ENCODE measurements at regions not wholly inside any gene's neighbourhood (a gene's known extent, or its start where the extent isn't known, plus 50 kb on each side); places are given as distances from the start of the nearest gene placed in this dataset.

DNA sequence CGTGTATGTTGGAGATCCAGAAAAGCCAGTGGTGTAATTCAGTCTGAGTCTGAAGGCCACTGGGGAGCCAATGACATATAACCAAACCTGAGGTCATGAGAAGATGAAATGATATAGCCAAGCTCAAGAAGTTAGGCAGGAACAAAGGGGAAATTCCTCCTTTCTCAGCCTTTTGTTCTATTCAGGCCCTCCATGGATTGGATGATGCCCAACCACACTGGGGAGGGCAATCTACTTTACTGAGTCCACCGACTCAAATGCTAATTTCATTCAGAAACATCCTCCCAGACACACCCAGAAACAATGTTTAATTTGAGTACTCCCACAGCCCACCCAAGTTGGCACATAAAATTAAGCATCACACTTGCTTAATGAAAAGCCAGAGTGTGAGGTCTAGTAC is 183.6 kb downstream of the GJA1 start (continued):
- no peak for TF ChIP-seq NR1H2 (CRISPR knock-in tag; IDR thresholded peaks at IDR 0.05; ENCODE audit: borderline replicate concordance, low read depth)
- TF ChIP-seq ZNF230 (CRISPR knock-in tag; IDR thresholded peaks at IDR 0.05): no peak
- TF ChIP-seq SOX6 (IDR thresholded peaks at IDR 0.05): no peak
- TF ChIP-seq SOX6 (CRISPR knock-in tag; IDR thresholded peaks at IDR 0.05): no peak
- no peak for TF ChIP-seq ZNF225 (CRISPR knock-in tag; IDR thresholded peaks at IDR 0.05)
- no peak for TF ChIP-seq ZNF549 (CRISPR knock-in tag; IDR thresholded peaks at IDR 0.05)

DNA sequence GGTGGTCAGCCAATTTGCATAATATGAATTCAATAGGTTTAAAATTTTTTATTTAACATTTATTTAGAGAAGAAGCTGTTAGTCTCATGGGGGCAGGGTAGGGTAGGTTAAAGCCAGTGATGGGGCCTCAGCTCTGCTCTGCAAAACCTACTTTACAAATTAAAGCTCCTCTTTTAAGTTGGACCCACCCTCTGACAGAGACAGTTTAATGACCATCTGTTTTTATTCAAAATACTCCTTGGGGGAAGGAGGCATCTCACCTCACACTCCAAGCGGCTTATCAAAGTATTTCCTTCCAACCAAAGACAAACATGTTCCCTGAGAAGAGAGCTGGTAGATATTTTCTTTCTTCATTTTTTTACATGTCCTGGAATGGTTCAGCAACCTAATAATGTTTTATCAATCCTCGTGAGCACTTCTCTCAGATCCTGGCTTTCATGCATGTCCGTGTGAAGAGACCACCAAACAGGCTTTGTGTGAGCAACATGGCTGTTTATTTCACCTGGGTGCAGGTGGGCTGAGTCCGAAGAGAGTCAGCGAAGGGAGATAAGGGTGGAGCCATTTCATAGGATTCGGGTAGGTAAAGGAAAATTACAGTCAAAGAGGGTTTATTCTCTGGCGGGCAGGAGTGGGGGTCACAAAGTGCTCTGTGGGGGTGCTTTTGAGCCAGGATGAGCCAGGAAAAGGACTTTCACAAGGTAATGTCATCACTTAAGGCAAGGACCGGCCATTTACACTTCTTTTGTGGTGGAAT is 184.7 kb downstream of the GJA1 start:
- no peak for DNase-seq (ENCODE audit: low spot score)
- no TSS peak for BruUV-seq (replicated peaks)
- H3K27me3 ChIP-seq (ENCODE audit: control insufficient read depth in 1 of 2, insufficient read depth in 2 of 2, low read length in 2 of 2): no peaks in the 10 kb centered on the region
- FAIRE-seq: no peak
- no peak overlapping the region for H3K9ac ChIP-seq (ENCODE audit: insufficient read depth, low read depth, low read length)
- H2AFZ ChIP-seq (ENCODE audit: low read length): no peak overlapping the region
- no peaks in the 10 kb centered on the region for H3K9me3 ChIP-seq (ENCODE audit: low read length)
- no peaks in the 10 kb centered on the region for H3K36me3 ChIP-seq (replicated peaks in 1 of 2; ENCODE audit: control insufficient read depth in 1 of 2, insufficient read depth in 2 of 2, low read length in 2 of 2)
- CTCF ChIA-PET (ENCODE audit: low intra/inter-chr PET ratio, low total read pairs): no interaction called here
- in situ Hi-C loops (cut with HindIII; ENCODE audit: extremely low pct_ligation_motif_present, low pct_unique_long_range_greater_than_20kb) (no loop called here), intact Hi-C loops (cut with micrococcal nuclease; ENCODE audit: unreplicated experiment) (loop anchor here (2.0 kb wide), 1 partner anchor 71 kb away; no protein-coding TSS in a partner anchor)
- H3K27ac ChIP-seq (ENCODE audit: extremely low read length, insufficient read depth, low read length): no peak overlapping the region
- POLR2A ChIA-PET: no interaction called here
- H3K79me2 ChIP-seq (ENCODE audit: insufficient read depth, low read length): no peaks in the 10 kb centered on the region
- 2% methylated on average over 7 of the region's 8 CpGs for WGBS (ENCODE audit: low lambda C conversion rate)
- H3K4me3 ChIP-seq (replicated peaks in 1 of 3; ENCODE audit: insufficient read depth in 1 of 3, low read depth in 2 of 3, low read length in 3 of 3): no peak overlapping the region
- ATAC-seq: no peak
- H3K4me2 ChIP-seq (ENCODE audit: low read depth, low read length): no peak overlapping the region
- no peaks in the 10 kb centered on the region for H4K20me1 ChIP-seq (ENCODE audit: insufficient read depth, low read length)
- H3K4me1 ChIP-seq (ENCODE audit: insufficient read depth, low read length): no peaks in the 10 kb centered on the region
- TF ChIP-seq CBX2 (IDR thresholded peaks at IDR 0.05; ENCODE audit: low read depth, low read length) (no peak), CBX2 (CRISPR knock-in tag; IDR thresholded peaks at IDR 0.05; ENCODE audit: low read depth) (no peak), CEBPB (IDR thresholded peaks at IDR 0.05; ENCODE audit: borderline replicate concordance, low read depth, low read length) (no peak), MTA1 (CRISPR knock-in tag; IDR thresholded peaks at IDR 0.05; ENCODE audit: borderline replicate concordance) (no peak), TSC22D2 (CRISPR knock-in tag; IDR thresholded peaks at IDR 0.05; ENCODE audit: borderline replicate concordance) (no peak)
- TF ChIP-seq, protein P1, sequence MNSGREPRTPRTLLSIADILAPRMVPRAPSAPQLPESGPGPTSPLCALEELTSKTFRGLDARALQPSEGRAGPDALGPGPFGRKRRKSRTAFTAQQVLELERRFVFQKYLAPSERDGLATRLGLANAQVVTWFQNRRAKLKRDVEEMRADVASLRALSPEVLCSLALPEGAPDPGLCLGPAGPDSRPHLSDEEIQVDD (CRISPR knock-in tag; IDR thresholded peaks at IDR 0.05; ENCODE audit: borderline replicate concordance): no peak
- TF ChIP-seq, protein P2, sequence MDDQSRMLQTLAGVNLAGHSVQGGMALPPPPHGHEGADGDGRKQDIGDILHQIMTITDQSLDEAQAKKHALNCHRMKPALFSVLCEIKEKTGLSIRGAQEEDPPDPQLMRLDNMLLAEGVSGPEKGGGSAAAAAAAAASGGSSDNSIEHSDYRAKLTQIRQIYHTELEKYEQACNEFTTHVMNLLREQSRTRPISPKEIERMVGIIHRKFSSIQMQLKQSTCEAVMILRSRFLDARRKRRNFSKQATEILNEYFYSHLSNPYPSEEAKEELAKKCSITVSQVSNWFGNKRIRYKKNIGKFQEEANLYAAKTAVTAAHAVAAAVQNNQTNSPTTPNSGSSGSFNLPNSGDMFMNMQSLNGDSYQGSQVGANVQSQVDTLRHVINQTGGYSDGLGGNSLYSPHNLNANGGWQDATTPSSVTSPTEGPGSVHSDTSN (CRISPR knock-in tag; IDR thresholded peaks at IDR 0.05; ENCODE audit: borderline replicate concordance): no peak
- TF ChIP-seq, protein P3, sequence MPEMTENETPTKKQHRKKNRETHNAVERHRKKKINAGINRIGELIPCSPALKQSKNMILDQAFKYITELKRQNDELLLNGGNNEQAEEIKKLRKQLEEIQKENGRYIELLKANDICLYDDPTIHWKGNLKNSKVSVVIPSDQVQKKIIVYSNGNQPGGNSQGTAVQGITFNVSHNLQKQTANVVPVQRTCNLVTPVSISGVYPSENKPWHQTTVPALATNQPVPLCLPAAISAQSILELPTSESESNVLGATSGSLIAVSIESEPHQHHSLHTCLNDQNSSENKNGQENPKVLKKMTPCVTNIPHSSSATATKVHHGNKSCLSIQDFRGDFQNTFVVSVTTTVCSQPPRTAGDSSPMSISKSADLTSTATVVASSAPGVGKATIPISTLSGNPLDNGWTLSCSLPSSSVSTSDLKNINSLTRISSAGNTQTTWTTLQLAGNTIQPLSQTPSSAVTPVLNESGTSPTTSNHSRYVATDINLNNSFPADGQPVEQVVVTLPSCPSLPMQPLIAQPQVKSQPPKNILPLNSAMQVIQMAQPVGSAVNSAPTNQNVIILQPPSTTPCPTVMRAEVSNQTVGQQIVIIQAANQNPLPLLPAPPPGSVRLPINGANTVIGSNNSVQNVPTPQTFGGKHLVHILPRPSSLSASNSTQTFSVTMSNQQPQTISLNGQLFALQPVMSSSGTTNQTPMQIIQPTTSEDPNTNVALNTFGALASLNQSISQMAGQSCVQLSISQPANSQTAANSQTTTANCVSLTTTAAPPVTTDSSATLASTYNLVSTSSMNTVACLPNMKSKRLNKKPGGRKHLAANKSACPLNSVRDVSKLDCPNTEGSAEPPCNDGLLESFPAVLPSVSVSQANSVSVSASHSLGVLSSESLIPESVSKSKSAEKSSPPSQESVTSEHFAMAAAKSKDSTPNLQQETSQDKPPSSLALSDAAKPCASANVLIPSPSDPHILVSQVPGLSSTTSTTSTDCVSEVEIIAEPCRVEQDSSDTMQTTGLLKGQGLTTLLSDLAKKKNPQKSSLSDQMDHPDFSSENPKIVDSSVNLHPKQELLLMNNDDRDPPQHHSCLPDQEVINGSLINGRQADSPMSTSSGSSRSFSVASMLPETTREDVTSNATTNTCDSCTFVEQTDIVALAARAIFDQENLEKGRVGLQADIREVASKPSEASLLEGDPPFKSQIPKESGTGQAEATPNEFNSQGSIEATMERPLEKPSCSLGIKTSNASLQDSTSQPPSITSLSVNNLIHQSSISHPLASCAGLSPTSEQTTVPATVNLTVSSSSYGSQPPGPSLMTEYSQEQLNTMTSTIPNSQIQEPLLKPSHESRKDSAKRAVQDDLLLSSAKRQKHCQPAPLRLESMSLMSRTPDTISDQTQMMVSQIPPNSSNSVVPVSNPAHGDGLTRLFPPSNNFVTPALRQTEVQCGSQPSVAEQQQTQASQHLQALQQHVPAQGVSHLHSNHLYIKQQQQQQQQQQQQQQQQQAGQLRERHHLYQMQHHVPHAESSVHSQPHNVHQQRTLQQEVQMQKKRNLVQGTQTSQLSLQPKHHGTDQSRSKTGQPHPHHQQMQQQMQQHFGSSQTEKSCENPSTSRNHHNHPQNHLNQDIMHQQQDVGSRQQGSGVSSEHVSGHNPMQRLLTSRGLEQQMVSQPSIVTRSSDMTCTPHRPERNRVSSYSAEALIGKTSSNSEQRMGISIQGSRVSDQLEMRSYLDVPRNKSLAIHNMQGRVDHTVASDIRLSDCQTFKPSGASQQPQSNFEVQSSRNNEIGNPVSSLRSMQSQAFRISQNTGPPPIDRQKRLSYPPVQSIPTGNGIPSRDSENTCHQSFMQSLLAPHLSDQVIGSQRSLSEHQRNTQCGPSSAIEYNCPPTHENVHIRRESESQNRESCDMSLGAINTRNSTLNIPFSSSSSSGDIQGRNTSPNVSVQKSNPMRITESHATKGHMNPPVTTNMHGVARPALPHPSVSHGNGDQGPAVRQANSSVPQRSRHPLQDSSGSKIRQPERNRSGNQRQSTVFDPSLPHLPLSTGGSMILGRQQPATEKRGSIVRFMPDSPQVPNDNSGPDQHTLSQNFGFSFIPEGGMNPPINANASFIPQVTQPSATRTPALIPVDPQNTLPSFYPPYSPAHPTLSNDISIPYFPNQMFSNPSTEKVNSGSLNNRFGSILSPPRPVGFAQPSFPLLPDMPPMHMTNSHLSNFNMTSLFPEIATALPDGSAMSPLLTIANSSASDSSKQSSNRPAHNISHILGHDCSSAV (CRISPR knock-in tag; IDR thresholded peaks at IDR 0.05; ENCODE audit: borderline replicate concordance): no peak
